T1000 (cell line): ENCODE measurements at regions not wholly inside any gene's neighbourhood (a gene's known extent, or its start where the extent isn't known, plus 50 kb on each side); places are given as distances from the start of the nearest gene placed in this dataset.
"Not testable (repeated sequence)": the region's sequence is repeated elsewhere in the genome, so short reads cannot be mapped to it uniquely, and the experiment has no call there.

ENCODE experiments used
- DNase-seq: peaks from one replicate; lab custom pipeline; 2025; ENCODE audit warnings: mixed read lengths; lab: John Stamatoyannopoulos, UW

DNA sequence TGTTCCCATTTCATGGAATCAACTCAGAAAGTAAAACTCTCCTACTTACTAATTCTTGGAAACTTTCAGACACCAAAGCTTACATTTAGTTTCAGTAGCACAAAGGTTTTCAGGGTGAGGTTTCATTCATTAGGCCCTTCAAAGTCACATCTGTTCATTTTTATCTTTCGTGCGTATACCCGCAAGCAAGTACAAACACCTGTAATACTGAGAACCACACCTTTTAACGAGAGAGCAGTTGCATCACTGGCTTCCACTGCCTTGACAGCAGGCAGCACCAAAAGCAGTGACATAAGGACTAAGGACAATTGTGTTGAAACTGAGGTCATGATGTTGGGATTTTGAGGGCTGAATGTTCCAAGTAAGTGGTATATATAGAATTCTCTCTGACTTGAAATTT lies 60.5 kb downstream of the GOLGA6L22 start:
- DNase-seq: not testable (repeated sequence)

DNA sequence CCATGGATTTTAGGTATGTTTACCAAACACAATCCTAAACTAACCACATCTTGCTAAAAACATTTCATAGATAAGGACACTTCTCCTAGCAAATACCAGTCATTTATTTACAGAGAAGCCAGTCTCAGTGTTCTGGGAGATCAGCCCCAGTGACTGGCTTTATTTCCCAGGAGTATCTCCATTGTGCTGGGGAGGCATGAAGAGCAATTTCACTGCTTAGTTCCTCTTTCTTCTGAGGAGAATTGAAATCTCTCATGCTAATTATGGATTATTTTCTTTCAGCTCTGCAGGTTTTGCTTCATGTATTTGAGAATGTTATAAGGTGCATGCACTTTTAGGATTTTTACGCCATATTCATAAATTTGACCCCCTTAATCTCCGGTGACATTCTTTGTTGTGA lies 67.8 kb downstream of the GOLGA6L22 start:
- not testable (repeated sequence) for DNase-seq

DNA sequence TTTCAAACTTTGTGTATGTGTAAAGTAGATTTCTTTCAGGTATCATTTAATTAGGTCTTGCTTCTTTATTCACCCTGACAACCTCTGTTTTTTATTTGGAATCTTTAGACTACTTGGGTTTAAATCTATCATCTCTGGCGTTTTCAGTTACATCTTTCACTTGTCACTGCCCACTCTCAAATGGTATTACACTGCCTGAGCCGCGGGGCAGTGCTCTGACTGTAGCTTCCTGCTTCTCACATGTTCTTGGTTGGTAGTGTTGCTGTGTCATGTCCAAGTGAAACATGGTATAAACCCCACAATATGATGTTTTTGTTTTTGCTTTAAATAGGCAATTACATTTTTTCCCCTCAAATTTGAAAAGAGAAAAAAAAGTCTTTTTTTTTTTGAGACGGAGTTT lies 68.3 kb downstream of the GOLGA6L22 start:
- DNase-seq: not testable (repeated sequence)

DNA sequence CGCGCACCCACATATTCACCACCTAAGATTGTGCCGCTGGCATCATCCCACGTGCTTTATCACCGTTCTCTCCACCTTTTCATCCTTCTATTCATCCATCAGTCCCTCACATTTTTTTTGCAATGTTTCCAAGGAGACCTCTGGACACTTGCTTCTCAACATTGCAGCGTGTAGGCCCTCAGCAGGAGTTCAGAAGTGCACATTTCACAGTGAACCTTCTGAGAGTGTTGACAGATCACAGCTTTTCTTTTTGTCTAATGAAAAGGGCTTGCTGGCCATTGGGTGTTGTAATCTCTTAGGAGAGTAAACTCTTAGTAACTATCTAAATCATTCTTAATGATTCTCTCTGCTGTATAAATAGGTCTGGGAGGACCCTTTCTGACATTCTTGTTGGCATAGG lies 70.5 kb downstream of the GOLGA6L22 start:
- not testable (repeated sequence) for DNase-seq

DNA sequence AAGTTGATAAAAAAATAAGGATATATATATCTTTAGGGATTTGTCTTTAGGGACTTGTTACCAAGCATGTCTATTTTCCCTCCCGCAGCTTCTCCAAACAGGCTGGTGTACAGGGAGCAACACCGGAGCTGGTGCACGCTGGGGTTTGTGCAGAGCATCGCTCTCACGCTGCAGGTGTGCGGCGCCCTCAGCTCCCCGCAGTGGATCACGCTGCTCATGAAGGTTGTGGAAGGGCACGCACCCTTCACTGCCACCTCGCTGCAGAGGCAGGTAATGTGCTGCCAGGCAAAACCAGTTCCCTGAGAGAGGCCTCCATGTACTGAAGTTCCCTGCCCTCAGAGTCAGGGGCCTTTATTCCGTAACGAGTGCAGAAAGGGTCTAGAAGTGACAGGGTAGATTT lies 101.0 kb downstream of the GOLGA6L22 start:
- not testable (repeated sequence) for DNase-seq

DNA sequence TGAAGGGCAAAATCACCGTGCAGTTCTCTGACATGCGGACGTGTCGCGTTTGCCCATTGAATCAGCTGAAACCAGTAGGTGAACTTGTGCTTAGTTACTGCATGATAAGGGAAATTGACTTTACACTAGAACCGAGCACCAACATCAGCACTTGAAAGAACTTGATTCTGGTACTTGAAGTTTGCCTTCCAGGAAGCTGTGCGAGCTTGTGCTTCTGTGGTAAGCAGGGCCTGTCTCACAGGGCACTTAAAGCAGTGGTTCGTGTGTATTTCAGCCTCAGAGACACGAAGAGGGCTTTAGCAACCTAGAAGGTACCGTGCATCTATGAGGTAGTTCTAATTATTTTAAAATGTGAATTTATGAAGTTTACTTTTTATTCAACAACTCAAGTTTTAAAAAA lies 103.0 kb downstream of the GOLGA6L22 start:
- DNase-seq: not testable (repeated sequence)

DNA sequence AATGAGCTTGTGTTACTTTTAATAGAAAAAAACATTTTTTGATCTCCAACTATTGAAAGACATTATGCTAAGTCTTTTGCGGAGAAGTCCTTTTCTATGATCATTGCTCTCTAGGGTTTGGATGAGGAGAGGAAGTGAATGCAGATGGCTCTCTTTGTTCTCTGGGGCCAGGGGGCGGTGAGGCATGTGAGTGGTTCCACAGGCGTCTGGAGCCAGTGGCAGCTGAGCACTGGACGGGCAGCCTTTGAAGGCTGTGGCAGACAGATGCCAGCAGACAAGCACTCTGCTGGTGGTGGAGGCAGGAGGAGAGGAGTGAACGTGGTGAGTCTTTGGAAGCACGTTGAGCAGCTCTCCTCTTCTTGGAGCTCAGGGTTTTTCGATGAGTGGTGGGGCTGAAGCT lies 107.8 kb downstream of the GOLGA6L22 start:
- not testable (repeated sequence) for DNase-seq

DNA sequence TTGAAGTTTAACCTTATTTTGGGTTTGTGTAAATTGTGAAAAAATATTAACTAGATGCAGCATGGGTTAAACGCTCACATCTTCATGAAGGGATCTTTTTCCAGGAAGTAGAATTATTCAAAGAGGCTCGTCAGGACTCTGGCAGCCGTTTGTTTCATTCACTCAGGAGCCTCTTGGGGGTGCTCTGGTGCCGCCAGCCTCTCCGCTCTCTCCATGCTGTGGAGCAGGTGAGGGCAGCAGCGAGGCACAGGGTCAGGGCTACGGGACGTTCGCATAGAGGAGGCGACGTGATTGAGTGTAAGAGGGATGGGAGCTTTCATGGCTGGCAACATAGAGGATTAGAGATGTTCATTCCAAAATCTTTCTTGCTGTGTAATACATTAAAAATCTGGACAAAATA lies 110.8 kb downstream of the GOLGA6L22 start:
- DNase-seq: not testable (repeated sequence)

DNA sequence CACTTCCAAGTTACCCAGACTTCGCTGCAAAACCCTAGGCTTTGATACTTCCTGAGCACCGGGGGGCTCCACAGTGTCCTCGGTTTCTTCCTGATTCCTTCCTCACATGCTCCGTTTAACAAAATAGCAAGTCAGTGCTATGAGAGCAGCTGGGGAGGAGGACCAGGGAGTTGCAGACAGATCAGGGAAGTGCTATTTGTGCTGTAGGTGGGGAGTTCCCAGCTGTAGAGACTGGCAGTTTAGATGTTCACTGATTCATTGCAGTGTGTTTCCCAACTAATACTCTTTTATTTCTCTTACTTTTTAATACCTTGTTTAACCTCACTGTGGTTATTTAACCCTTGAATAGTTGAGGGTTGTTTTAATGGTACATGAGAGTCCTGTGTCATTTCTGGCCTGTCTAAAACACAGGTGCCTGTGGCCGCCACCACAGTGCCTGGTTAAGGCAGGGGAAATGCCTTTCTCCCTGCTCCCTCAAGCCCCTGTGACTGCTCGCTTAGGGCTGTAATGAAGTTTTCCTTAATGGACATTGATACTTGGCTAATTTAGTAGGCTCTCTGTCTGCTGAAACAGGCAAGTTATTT lies 113.5 kb downstream of the GOLGA6L22 start:
- DNase-seq: not testable (repeated sequence)

DNA sequence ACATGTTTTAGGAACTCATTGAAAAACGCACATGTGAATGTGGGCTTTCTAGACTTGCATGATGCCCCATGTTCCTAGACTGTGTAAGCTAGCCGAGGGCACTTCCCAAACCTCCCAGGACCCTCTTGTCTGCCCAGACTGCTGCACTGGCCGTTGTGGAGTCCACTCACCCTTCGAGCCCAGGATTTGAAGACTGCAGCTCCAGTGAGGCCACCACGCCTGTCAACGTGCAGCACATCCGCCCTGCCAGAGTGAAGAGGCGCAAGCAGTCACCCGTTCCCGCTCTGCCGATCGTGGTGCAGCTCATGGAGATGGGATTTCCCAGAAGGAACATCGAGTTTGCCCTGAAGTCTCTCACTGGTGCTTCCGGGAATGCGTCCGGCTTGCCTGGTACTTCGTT lies 114.1 kb downstream of the GOLGA6L22 start:
- not testable (repeated sequence) for DNase-seq

DNA sequence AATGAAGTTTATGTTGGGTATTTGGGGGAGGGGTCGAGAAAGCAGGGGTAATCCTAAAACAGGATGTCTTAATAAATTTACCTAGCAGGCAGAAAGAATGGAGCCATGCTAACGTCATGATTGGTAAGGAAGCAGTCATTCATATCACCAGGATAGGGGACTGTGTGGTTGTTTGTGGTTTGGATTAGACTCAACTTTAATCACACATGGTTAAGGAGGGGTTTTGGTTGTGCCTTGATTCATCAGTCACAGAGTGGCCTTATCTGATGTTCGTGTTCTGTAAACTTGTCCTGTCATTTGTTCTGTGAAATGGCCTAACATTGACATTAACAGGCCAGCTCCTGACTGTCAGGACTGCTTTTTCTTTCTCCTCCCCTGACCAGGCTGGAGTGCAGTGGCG lies 119.1 kb downstream of the GOLGA6L22 start:
- DNase-seq: not testable (repeated sequence)

DNA sequence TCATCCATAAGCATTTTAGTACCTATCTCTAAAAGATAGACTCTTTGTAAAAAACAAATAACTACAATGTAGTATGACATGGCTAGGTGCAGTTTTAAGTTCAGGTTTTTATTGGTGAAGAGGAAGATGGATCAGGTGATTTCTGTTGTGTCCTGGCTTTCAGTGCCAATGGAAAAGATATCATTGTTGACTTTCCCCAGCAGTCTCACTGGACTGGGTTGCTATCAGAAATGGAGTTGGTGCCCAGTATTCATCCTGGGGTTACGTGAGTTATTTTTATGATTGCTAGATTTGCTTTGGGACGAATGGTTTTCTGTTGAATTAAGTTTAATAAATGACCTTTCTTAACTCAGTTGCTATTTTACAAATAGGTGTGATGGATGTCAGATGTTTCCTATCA lies 120.5 kb downstream of the GOLGA6L22 start:
- DNase-seq: not testable (repeated sequence)

DNA sequence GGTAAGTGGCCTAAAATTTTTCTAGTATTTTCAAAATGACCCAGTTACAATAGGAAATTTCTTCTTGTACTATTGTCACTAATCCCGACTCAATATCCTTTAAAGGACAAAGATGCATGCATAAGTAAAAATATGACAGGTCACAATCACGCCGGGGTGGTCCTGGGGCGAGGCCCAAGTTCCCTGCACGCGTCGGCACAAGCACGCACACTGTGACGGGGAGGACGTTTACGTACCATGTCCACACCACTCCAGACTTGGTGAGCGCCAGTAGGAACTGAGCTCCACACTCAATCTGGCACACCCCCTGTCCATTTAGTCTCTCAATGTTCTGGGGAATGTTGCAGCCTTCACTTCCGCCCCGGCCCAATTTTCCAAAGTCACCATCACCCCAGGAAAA lies 128.7 kb downstream of the GOLGA6L22 start:
- not testable (repeated sequence) for DNase-seq

DNA sequence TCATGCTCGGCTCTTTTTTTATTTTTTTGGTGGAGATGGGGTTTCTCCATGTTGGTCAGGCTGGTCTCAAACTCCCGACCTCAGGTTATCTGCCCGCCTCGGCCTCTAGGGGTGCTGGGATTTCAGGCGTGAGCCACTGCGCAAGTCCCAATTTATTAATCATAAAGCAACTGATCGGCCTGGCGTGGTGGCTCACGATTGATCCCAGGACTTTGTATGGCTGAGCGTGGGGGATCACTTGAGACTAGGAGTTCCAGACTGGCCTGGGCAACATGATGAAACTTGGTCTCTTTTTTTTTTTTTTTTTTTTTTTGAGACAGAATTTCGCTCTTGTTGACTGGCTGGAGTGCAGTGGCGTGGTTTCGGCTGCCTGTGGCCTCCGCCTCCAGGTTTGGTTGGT lies 139.8 kb downstream of the GOLGA6L22 start:
- not testable (repeated sequence) for DNase-seq

DNA sequence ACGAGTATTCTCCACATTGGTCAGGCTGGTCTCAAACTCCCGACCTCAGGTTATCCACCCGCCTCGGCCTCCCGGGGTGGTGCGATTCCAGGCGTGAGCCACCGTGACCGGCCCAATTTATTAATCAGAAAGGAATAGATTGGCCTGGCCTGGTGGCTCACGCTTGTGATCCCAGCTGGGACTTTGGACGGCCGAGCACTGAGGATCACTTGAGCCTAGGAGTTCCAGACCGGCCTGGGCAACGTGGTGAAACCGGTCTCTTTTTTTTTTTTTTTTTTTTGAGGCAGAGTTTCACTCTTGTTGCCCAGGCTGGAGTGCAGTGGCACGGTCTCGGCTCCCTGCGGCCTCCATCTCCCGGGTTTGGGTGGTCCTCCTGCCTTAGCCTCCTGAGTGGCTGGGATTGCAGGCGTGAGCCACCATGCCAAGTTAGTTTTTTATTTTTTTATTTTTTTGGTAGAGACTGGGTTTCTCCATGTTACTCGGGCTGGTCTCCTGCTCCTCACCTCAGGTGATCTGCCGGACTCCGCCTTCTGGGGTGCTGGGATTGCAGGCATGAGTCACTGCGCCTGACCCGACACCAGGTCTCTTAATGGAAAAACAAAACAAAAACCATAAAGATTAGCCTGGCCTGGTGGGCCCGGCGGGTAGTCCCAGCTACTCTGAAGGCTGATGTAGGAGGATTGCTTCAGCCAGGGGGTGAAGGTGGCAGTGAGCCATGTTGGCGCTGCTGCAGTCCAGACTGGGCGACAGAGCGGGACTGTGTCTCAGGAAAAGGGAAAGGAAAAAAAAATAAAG lies 141.0 kb downstream of the GOLGA6L22 start:
- not testable (repeated sequence) for DNase-seq

DNA sequence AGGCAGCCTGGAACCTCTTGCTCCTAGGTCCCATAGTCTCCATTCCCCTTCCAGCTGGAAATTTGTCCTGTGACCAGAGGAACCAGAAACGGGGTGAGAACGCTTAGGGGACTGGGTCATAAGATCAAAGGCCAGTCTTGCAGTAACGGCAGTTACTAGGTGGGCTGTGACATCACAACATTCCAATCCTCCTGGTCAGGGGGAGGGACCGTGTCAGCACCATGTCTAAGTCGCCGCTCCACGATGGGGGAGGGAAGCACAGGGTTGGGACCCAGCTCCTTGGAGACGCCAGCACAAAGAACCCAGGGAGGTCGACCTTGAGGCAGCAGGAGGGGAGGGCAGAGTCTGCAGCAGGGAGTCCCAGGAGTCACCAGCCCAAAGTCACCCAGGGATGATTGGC lies 158.3 kb downstream of the GOLGA6L22 start:
- DNase-seq: not testable (repeated sequence)

DNA sequence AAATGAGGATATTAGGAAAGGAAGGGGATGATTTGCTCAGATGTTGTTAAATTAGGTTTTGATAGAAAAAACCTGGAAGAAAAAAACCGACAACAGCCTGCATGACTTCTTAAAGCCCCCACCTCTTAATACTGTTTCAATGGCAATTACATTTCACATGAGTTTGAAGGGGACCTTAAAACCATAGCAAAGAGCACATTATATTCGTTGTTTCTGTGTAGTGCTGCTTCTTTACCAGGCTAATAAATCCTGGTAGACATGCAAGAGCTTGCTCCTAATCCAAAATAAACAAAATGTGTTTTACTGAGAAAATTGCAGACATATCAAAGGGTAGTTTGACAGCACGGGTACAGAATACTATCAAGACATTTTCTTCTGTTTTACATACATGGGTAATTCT lies 154.7 kb upstream of the NIPA1 start:
- DNase-seq: not testable (repeated sequence)

DNA sequence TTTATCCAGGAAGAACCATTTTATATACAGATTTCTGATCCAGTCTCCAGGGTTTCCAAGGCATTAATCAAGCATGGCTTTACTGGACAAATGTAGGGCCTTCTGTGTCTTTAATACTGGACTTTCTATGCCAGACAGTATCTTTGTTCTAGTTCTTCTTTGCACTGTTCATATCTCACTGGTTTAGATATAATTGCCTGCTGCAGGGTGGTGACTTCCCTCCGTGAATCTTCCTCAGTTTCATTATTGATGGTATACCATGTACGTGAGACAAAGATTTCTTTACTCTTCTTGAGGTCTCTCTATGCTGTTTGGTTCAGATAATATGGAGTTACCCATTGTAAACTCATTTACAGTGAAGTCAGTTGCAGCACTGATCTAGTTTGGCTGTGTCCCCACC lies 146.5 kb upstream of the NIPA1 start:
- DNase-seq: not testable (repeated sequence)

DNA sequence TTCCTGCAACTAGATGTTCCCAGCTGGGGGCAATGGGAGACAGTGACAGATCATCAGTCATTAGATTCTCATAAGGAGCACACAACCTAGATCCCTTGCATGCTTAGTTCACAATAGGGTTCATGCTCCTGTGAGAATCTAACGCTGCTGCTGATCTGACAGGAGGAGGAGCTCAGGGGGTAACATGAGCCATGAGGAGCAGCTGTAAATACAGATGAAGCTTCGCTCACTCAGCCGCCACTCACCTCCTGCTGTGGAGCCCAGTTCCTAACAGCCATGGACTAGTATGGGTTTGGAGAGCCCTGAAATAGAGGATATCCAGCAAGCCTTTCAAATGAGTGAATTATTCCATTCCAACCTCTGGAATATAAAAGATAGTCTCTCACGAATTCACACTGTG lies 137.0 kb upstream of the NIPA1 start:
- DNase-seq: not testable (repeated sequence)

DNA sequence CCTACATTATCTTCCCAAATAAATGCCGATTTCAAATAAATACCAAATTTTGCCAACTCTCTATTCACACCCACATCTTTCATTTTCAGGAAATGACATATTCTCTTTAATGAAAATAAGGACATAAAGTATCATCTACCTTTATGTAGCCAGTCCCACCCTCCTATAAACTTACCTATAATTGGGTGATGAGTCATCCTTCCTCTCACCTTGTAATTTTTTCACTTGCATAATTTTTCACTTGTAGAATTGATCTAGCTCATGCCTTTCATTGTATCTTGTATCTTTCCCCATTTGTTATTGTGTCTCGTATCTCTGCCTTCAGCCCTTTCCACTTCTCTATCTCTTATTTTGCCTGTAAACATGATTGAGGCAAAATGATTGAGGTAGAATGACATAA lies 135.3 kb upstream of the NIPA1 start:
- not testable (repeated sequence) for DNase-seq

DNA sequence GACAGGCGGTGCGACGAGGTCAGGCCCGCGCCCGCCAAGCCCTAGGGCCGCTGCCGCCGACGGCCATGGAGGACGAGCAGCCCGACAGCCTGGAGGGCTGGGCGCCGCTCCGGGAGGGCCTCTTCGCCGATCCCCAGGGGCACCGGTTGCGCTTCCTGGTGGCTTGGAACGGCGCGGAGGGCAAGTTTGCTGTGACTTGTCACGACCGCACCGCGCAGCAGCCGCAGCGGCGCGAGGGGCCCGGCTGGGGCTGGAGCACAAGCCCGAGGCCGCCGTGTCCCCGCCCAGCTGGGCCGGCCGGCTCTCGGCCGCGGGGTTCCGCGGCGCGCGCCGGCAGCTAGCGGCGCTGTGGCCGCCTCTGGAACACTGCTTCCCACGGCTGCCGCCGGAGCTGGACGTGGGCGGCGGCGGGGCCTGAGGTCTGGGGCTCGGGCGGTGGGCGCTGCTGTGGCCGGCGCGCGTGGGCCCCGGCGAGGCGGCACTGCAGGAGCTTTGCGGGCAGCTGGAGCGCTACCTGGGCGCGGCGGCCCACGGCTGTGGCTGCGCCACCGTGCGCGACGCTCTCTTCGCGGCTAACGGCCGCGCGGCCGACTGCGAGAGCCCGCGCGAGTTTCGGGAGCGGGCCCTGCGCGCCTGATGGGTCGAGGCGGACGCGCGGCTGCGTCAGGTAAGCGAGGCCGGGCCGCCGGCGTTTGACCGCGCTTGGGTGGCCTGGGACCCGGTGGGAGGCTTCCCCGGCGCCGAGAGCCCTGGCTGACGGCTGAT lies 122.0 kb upstream of the NIPA1 start:
- DNase-seq: peak; percentile 21

DNA sequence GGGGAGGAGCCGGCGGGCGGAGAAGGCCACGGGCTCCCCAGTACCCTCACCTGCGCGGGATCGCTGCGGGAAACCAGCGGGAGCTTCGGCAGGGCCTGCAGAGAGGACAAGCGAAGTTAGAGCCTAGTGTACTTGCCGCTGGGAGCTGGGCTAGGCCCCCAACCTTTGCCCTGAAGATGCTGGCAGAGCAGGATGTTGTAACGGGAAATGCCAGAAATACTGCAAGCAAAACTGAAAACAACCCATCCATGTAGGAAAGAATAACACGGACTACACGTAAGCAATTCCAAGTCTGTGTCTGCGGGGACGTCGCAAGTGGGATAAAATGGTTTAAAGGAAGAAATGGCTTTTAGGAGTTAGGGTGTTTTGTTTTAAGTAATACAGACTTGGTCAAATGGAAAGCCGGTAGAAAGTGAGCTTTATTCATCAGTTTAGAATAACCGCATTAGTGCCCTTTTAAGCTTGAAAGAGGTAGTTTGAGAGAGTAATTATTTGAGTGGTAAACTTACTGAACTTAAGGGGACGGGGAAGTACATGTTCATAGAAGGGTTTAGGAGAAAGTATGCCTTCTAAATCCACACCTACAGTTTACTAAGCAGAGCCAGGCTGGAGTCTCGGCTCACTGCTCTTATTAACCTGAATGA lies 121.3 kb upstream of the NIPA1 start:
- not testable (repeated sequence) for DNase-seq
